Stromal cell of bone marrow (primary cell): ENCODE measurements at regions not wholly inside any gene's neighbourhood (a gene's known extent, or its start where the extent isn't known, plus 50 kb on each side); places are given as distances from the start of the nearest gene placed in this dataset.

Experiments used
- DNase-seq: peaks from one replicate; pipeline ENCODE4 v3.0.0-alpha.2; 2012; ENCODE audit warnings: low read depth

- no peak for DNase-seq
Measured at GRCh38 chr16:9186061-9186460, 94.6 kb downstream of the HAPSTR1 start.

- no peak for DNase-seq
Measured at GRCh38 chr16:9188721-9189120, 97.3 kb downstream of the HAPSTR1 start.

DNA sequence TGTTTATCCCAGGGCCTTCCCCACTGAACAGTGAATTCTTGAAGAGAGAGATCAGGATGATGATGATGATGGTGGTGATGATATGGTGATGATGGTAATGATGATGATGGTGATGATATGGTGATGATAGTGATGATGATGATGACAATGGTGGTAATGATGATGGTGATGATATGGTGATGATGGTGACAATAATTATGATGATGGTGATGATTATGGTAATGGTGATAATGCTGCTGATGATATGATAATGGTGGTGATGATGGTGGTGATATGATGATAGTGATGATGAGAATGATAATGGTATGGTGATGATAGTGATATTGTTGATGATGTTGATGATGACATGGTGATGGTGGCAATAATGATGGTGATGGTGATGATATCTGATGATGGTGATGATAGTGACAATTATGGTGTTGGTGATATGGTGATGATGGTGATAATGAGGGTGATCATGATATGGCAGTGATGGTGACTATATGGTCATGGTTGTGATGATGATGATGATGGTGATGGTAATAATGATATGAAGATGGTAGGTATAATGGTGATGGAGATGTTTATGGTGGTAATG, 99.9 kb downstream of the HAPSTR1 start:
- no peak for DNase-seq

- no peak for DNase-seq
Measured at GRCh38 chr16:9192746-9193145, 101.3 kb downstream of the HAPSTR1 start.

- no peak for DNase-seq
Measured at GRCh38 chr16:9195287-9195686, 103.8 kb downstream of the HAPSTR1 start.

DNA sequence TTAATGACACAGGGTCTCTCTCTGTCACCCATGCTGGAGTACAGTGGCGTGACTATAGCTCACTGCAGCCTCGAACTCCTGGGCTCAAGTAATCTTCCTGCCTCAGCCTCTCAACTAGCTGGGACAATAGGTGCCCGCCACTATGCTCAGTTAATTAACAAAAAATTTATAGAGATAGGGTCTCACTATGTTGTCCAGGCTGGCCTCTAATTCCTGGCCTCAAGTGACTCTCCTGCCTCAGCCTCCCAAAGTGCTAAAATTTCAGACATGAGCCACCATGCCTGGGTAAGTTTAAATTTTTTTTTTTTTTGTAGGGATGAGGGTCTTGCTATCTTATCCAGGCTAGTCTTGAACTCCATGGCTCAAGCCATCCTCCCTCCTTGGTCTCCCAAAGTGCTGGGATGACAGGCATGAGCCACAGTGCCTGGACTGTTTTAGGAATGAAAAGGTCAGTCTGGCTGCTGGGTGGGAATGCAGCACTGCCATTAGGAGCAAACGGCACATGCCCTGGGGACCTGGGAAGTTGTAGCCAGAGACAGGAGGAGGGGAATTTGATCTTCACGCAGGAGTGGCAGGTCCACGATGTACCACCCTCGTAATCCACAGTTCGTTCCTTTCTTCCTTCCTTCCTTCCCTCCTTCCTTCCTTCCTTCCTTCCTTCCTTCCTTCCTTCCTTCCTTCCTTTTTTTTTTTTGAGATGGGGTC, 106.7 kb downstream of the HAPSTR1 start:
- DNase-seq, result no peak

DNA sequence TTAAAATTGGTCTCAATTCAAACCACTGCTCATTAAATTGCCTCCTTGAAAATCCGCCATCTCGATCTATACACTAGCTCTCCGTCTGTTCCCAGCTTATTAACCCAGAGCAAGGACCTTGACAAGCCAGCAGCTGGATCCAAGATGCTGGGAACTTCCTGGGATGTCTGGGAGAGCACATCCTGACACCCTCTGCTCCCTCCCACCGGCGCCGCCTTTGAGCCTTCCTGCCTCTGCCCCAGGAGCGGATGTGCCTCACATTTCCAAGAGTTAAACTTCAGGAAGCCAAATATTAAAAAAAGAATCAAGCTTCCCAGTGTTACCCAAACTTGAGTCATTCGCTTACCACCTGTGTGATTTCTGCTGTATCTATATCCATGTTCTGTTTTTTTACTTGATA, 107.9 kb downstream of the HAPSTR1 start:
- no peak for DNase-seq

DNA sequence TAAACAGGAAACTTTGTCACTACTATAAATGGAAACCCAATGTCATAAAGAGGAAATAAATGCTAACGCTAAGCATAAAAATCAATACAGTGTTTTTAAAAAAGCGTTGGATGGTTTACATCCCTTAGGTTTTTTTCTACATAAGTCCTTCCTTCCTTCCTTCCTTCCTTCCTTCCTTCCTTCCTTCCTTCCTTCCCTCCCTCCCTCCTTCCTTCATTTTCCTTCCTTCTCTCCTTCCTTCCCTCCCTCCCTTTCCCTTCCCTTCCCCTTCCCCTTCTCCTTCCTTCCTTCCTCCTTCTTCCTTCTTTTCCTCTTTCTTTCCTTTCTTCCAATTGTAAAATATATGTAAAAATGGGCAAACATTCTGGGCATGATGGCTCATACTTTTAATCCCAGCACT, 108.3 kb downstream of the HAPSTR1 start:
- DNase-seq, result no peak

DNA sequence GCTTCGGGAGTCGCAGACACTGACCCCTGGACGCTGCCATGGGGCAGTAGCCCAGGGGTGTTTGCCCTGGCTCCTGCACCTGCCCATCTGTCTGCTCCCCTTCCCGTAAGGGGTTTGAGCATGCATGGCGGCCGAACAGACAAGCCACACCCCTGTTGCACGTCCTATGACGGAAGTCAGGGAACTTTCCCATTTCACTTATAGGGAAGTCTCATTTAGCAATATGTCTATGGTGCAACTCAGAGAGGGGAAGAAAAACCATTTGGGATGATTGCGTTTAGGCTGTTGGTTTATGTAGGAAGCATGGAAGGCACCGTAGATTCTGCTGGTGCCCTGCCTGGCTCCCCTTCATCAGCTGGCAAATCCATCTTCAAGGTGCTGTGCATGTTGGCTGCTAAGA, 112.5 kb downstream of the HAPSTR1 start:
- DNase-seq, result no peak

GRCh38 chr16:9205661-9206060, 114.2 kb downstream of the HAPSTR1 start:
- no peak for DNase-seq

DNA sequence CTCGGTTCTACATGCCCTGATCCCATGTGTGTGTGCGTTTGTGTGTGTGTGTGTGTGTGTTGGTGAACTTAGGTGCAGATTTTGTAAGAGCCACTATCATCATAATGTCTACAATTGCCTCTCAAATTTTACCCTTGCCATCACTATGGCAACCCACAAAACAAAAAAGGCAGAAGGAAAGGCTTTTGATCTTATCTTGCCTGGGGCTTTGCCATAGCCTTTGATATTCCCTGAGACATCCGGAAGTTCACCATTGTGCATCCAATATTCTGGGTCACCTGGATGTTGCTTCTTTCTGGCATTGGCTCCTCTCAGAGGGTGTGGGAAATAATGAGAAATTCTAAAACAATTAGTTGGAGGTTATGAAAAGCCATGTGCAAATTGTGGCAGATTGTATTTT, 114.7 kb downstream of the HAPSTR1 start:
- DNase-seq, result no peak

- no peak for DNase-seq
Measured at GRCh38 chr16:9212621-9213020, 121.2 kb downstream of the HAPSTR1 start.

DNA sequence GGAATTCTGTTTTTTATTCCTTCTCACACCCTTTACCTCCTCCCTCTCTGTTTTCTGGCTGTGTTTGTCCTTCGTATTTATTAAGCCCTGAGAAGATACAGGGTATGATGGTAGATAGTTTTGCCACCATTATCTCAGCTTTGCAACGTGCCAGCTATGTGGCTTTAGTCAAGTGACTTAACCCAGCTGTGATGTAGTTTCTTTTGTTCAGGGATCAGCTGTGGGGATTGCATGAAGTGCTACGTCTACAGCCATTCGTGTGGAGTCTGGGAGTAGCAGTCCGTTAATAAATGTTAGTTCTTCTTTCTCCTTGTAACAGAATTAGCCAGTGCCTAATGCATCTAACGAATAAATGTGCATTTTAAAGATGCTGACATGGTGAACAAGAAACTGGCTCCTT, 128.4 kb downstream of the HAPSTR1 start:
- no peak for DNase-seq

- DNase-seq, result no peak
Measured at GRCh38 chr16:9225527-9226316, 134.3 kb downstream of the HAPSTR1 start.

- no peak for DNase-seq
Measured at GRCh38 chr16:9226924-9227323, 135.5 kb downstream of the HAPSTR1 start.

DNA sequence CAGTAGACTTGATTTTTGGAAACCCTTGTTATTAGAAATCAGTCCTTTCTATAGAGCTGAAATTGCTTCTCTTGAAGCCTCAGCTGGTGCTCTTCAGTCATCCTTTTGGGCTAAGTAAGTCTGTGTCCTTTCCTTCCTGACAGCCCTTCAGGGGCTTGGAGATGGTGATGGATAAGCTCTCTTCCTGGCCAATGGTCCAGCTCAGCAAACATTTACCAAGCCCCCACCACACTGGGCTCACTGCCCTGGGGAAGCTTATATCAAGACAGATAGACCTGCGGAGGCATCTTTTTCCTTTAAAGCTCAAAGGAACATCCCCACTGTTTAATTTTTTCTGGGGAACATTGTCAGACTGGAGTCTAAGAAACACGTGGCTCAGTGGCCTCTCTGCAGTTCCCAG, 139.6 kb downstream of the HAPSTR1 start:
- no peak for DNase-seq

- no peak for DNase-seq
Measured at GRCh38 chr16:9232102-9232770, 140.8 kb downstream of the HAPSTR1 start.

DNA sequence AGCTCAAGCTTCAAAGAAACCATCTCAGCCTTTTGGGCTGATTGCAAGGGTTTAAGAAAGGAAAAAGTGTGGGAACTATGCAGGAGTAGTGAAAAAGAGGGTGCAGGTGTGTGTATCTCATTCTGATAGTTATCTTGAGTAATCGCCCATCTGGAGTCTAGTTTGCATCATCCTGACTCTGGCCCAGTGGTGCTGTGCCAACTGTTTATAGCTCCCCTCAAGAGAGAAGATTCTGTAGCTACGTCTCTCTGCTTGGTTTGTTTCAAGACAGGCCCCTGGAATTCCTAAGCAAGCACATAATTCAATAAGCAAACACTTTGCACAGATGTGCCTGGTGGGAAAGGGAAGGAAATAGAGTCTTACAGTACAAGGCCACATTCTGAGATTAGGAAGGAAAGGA, 144.4 kb downstream of the HAPSTR1 start:
- DNase-seq, result no peak

DNA sequence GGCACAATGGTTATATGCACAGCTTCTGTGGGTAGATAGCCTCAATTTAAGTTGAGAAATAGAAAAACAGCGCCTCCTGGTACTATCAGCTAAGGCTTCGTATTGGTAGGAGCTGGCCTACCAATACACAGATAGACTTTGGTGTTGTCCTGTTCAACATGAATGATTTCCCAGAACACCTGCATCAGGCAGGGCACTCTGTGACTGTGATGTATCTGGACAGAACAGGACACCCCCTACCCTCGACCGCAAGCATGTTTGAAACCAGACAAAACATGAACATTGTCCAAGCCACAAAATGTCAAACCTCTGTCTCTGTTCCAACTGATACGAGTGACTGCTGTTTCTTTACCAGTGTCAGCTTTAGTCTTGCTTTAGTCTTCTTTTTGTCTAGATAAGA, 144.9 kb downstream of the HAPSTR1 start:
- no peak for DNase-seq

GRCh38 chr16:9238346-9238745, 146.9 kb downstream of the HAPSTR1 start:
- no peak for DNase-seq

GRCh38 chr16:9241177-9241576, 149.7 kb downstream of the HAPSTR1 start:
- DNase-seq, result no peak

- no peak for DNase-seq
Measured at GRCh38 chr16:9248162-9248561, 156.7 kb downstream of the HAPSTR1 start.

DNA sequence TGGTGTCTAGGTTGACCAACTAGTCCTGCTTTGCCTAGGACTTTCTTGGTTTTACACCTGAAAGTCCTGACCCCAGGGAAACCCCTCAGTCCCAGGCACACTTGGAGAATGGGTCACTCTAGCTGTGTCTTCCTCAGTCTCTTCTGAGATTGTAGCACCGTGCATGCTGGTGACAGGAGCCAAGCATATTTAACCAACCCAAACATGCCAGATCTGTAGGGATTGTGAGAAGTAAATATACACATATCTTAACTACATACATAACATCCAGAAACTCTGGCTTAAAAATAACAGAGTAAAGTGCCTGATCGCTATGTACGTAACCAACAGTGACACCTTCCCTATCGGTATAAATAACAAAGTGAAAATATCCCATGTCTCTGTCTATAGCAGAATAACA, 158.1 kb downstream of the HAPSTR1 start:
- DNase-seq, result no peak
